Activated T-cell treated with anti-CD3 and anti-CD28 coated beads, Interleukin-2, amount 50 U/mL, for 1 hour (primary cell): ENCODE measurements at regions not wholly inside any gene's neighbourhood (a gene's known extent, or its start where the extent isn't known, plus 50 kb on each side); places are given as distances from the start of the nearest gene placed in this dataset.

Experiments
- DNase-seq: peaks from one replicate; pipeline ENCODE4 v3.0.0-alpha.2; 2020

DNA sequence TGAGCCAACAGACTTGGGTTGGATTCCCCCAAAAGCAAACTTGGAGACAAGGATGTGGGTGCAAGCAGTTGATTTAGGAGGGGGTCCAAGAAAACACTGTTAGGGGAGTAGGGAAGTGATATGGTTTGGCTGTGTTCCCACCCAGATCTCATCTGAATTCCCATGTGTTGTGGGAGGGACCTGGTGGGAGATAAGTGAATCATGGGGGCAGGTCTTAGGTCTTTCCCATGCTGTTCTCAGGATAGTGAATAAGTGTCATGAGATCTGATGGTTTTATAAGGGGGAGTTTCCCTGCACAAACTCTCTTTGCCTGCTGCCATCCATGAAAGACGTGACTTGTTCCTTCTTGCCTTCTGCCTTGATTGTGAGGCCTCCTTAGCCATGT is 542.6 kb downstream of the DHX35 start:
- DNase-seq: no peak

DNA sequence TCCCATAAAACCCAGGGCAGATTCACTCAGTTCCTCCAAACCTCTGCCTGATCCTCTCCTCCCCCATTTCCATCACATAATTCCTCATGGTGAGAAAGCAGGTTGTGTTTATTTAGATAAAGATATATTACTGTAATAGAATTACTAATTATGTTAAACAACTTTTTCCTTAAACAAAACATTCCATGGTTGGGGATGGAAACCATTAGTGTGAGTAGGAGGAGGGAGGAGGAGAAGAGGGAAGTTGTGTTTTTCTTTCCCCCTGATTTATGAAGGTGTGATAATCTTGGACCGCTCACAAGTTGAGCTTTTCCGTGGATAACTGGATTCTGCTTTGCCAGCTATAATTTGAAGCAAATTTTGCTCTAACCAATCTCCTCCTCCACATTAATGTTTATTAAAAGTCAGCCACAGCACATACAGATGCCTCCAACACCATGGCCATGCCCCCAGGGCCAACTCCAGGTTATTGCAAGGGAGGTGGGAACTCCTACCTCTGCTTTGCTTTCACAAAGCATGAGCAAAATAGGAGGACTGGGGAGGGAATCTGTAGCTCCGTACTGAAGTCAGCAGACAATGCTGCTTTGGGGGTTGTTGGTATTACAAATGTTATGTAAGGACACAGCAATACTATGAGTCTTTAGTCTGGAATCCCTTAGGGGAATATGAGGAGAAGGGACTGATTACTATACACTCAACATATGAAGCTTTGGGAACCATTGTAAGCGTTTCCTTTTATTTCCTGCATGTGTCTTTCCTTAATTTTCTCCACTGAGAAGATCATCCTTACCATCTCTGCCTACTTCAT is 542.0 kb downstream of the DHX35 start:
- DNase-seq: no peak

DNA sequence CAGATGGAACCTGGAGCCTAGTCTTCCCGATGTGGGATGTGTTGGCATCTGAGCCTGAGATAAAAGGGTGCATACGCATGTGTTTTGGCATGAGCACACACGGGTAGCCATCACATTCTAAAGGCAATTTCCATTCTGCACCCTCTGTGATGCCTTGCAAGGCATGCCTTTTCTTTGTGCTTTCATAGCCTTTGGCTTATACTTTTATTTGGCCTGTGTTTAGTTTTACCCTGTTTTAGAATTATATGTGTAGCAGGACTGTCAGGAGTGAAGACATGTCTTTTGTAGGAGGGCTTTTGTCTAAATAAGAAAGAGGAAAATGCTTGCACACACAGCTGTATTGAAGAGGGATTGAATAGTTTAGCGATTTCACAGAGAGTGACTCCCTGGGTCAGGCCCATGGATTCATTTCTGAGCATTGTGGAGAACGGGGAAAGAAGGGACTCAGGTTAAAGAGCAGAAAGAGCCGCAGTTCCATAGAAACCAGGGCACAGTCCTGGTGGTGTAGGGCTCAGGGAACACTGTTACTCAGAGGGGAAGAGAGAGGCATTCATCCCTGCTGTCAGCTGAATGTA is 530.2 kb downstream of the DHX35 start:
- no peak for DNase-seq

DNA sequence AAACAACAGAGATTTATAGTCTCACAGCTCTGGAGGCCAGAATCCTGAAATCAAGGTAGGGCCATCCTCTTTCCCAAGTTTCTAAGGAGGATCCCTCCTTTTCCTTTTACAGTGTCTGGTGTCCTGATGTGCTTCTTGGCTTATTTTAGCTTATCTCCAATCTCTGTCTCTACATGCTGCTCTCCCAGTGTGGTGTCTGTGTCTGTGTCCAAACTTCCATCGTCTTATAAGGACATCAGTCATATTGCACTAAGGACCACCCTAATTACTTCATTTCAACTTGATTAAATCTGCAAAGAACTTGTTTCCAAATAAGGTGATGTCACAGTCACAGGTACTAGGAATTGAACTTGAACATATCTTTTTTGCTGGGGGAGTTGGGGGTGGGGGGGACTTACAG is 529.6 kb downstream of the DHX35 start:
- no peak for DNase-seq

DNA sequence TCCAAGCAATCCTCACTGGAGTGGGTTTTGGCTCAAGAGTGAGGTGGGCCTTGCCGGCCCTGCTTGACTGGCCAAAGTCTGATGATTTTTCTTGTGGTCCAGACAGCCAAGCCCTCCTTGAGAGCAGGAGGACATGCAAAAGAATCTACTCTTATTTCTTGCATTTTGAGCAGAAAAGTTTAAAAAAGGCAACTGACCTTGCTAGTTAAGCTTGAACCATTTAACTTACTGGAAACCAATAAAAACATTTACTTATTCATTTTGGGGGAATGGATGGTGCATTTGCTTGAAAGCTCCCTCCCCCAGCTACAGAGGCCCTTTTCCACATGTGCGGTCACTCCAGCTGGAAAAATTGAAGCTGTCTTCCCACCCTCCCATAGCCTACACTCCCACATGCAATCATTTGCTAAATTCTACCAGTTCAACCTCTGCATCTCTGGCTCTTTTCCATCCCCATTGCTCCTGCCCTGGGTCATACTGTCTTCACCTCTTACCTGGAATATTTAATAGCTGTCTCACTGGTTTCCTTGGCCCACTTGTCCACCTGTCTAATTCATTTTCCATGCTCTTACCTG is 527.9 kb downstream of the DHX35 start:
- no peak for DNase-seq

DNA sequence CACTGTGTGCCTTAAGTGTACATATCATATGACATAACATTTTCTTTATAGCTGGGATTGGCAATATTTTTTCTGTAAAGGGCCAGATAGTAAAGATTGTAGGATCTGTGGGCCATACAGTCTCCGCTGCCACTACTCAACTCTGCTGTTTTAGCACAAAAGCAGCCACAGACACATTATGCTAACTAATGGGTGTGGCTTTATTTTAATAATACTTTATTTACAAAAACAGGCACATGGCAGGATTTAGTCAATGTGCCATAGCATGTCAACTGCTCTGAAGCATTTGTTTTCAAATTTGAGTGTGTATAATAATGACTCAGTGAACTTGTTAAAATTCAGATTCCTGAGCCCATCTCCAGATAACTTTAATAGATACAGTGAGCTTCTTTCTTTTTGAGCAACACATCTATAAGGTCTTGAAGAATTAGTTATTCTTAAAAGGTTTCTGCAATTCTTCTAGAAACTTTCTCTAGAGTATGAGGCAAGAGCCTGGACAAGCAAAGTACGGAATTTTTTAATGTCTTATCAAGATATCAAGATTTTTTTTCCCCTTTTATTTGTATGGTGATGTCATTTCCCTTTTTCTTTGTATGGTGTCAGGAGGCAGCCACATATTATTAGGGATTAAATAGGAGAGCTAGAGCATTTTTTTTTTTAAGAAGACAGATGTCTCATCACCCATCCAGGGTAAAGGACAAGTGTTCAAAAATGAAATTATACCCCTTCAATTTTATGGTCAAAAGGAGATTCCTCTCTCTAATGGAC is 518.3 kb downstream of the DHX35 start:
- no peak for DNase-seq

DNA sequence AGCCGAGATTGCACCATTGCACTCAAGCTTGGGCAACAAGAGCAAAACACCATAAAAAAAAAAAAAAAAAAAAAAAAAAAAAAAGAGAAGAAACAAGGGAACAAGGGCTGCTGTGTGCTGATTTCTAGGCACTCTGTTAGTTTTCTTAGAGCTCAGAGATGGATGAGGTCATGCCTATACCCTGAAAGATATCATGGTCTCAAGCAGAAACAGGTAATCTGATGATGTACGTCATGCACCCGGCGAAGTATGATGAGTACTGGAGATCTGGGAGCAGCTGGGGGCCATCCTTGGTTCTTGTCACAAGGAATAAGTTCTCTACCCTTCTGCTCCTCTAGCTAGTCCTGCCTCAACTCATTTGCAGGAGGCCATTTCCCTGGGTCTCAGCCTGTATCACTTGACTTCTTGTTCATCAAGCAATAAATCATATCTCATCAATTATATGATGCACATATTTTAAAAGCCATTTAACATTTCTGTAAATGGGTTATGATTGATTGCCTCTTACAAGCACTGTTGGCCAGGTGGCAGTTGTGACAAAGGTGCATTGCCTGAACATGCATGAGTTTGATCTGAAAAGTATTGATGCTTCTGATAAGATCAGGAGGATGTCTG is 517.2 kb downstream of the DHX35 start:
- no peak for DNase-seq

DNA sequence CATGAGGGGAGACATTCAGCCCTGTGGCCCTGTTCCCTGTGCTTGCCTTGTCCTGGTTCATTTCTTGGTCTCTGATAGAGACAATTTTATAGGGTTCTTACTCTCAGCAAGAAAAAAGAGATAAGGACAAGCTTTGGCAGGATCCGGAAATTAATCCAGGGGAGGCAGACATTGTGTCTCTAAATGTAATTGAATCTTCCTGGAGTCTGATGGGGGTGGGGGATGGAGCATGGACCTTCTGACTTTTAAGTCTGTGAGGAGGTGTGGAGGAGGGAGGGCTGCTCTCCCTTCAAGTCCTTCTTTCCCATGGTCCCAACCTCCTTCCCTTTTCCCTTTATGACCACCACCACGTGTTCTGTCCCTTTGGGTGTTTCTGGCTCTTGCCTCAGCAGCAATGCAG is 512.7 kb downstream of the DHX35 start:
- no peak for DNase-seq

DNA sequence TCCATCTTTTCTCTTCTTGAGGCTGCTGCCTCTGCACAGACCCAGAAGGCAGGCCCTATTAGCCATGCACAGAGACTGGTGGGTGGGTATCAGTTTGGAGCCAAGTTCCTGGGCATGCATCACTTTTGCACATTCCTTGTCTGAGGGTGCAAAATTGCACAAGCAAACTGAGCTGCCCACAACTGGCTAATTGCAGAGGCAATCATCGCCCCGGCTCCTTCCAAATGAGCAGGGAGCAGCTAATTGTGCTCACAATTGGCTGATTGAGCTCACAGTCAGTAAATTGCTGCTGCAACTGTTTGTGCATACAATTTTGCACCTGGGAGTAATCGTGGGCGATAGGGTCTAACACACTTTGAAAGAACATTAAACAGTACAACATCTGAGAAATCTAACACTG is 511.4 kb downstream of the DHX35 start:
- no peak for DNase-seq

DNA sequence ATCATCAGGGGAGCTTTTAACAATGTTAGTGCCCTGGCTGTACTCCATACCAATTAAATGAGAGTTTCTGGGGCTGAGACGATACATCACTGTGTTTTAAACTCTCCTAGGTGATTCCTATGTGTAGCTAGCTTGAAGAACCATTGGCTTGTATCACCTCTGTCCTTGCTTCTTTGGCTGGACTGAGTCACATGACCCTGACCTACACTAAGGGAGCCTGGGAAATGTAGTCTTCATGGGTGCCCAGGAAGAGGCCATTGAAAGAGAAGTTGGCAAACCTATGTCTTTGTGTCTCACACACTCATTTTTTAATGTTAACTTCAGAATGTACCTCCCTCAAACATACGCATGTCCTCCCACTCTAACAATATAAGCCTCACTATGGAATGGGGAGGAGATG is 506.6 kb downstream of the DHX35 start:
- DNase-seq: no peak

DNA sequence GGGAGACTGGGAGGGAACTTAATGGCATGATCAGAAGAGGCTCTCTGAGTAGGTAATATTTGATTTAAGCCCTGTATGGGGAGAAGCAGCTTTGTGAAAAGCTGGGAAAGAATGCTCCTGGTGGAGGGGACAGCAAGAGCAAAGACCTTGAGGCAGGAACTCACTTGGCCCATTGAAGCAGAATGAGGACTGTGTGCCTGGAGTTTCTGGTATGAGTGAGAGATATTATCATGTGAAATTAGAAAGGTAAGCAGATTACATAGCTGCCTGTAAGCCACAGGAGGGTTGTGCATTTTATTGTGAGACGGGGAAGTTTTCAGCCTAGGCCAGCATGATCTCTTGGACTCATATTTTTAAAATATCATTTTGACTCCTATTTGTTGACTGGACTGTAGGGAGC is 502.1 kb downstream of the DHX35 start:
- DNase-seq: no peak

DNA sequence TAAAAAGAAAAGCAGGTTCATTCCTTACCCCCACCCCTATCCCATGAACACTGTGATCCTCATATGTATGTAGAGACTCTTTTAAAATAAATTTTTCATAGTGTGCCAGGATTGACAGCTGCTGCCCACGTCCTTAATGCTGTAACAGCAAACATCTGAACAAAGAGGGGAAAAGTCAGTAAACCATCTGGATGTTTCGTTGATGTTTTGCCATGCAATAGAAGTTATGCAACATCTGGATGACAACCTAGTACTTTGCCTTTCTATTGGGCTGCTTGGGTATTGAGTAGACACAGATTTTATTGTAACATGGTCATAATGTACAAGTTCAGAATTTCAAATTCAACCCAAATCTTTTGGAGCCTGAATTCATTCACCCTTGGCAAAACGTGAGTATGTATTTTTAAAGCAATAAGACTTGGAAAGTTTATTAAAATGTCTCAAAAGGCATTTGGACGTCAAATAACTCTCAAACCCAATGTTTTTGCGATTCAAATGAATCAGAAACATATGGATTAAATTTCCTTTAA is 500.3 kb downstream of the DHX35 start:
- DNase-seq: no peak

DNA sequence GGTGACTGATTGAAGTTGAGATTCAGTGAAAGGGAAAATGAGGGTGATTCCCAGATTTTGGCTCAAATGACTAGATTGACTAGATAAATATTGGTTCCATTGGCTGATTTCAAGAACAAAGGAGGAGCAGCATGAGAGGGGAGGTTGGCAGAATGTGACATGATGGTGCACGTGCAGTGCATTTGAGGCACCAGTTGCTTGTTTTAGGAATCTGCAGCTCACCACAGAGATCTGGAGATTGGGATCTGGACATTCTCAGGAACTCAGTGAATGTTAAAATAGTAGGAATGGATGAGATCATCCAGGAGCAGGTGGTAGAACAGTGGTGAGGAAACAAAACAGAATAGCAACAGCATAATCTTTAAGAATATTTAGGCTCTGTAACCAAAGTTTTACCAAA is 496.3 kb downstream of the DHX35 start:
- no peak for DNase-seq

DNA sequence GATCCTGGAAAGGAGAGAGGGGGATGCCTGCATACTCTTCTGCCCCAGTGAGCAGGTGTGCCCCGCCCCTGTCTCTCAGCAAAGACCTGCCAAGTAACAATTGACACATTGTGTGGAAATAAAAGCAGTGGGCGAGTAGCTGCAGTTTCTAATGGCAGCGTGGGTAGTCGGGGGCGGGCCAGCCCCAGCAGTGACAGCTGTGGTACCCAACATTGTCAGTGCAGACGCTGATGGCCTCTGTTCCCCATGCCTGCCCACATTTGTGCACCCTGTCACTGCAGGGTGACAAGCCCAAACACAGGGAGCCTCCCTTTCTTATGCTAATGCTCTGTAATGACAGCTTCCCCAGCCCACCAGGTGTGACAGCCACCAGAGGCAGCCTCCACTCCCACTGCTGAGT is 491.7 kb downstream of the DHX35 start:
- no peak for DNase-seq

DNA sequence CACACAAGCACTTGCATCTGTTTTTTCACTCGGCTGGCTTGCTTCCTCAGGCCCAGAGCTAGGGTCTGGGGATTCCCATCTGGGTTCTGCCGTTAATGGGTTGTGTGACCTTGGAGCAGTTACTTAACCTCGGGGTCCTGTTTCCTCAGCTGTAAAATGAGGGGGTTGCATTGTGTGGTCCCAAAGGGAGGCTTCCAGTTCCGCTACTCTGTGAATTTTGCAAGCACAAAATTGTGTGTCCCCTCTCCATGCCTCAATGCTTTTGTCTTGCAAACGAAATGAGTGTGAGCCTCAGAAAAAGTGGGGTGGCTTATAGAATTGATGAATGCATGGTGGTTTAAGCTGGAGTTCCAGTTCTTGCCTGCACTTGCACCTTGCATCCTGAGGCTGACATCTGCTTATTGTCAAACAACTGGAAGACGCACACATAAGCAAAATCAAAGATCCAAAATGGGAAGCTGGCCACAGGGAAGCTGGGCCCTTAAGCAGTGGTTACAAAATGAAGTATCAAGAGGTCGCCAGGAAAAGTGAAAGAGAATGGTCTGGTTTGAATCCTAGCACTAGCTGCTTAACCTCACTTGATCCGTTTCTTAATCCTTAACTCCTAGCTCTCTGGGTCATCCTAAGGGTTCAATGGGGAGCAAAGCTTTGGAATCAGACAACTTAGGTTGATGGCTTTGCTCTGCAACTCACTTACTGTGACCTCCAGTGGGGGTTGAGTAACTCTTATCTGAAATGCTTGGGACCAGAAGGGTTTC is 490.6 kb downstream of the DHX35 start:
- DNase-seq: no peak

DNA sequence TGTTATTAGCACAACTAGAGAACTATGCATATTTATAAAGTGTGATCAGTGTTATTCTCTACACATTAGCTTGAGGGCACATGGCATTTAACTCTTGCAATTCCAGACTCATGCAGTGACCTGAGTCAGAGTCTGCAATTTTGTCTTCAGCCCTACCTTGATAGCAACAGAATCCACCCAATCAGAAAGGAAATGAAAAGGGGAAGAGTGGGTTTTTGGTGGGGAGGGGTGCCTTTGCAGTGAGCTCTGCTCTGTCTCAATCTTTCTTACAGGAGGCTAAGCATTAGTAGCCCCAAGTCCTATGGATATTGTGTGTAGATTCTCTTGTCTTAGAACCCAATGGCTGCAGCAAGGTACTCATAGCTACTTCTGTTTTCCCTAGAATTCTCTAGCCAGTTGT is 489.2 kb downstream of the DHX35 start:
- no peak for DNase-seq

DNA sequence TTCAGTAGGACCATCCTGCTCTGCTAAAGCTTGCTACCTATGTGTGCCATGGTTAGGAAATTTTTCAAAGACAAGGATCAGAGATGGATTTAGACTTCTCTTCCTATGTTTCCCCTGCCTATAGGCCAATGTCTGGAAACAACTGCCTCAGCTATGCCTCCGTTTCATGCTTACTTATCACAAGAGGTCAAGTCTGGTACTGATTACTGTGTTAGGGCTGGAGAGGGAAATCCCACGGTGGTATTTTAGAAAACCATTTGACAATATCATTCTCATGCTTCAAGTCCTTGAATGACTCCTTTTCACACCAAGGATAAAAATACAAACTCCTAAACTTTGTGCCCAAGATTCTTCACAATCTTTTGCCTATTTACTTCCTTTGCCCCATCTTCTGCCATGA is 484.3 kb downstream of the DHX35 start:
- no peak for DNase-seq

DNA sequence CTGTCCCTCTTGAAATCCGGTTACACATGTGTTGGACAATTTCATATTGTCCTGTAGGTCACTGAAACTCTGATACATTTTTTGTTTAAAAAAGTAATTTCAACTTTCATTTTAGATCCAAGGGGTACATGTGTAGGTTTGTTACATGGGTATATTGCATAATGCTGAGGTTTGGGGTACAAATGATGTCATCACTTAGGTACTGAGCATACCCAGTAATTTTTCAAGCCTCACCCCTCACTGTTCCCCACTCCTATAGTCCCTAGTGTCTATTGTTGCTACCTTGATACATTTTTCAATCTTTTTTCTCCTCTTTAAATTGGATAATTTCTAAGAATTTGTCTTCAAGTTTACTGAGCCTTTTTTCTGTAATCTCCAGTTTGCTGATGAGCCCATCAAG is 483.0 kb downstream of the DHX35 start:
- DNase-seq: no peak

DNA sequence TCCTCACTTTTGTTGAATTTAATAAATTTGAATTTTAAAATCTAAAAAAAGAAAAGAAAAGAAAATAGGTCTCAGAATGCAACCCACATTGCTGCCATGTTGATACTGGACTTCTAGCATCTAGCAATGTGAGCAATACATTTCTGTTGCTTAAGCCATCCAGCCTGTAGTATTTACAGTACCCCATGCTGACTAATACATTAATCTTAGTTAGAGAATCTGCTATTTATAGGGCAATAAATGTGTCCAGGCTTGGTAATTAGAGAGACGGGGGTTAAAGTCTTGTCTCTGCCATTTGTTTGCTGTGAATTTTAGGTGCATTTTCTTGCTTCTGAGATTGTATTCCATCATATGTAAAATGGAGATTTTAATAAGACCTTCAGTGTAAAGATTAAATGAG is 471.3 kb downstream of the DHX35 start:
- DNase-seq: no peak

DNA sequence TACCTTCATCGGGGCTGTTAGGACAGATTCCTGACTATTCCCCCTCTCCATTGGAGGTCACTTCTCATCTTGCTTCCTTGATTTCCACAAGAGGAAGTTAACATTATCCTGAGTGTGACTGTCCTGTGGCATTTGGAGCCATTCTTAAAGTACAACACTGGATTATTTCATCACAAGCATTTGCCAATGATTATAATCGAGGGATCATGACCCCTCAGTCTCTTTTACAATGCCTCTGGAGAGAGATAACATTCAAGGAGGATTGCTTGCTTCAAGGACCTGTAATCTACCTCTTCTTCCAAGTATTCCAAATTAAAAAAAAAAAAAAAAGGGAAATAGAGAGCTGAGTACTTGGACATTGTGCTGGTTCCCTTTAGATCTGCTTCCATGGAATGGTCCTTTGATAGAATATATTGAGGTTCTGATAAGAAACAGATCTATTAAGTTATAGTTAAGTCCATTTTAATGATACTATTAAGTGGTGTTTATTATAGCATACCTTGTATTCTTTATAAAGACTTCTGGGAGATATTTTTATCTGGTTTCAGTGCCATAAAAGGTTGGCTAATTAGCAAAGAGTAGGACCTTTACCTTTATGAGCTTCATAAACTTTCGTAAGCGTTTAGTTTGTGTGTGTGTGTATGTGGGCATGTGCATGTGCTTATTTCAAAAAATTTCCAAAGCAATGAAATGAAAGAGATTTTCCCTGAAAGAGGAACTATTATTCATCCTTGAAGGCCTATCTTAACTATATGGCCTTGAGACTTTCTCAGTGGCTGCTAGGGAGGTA is 469.1 kb downstream of the DHX35 start:
- DNase-seq: no peak

DNA sequence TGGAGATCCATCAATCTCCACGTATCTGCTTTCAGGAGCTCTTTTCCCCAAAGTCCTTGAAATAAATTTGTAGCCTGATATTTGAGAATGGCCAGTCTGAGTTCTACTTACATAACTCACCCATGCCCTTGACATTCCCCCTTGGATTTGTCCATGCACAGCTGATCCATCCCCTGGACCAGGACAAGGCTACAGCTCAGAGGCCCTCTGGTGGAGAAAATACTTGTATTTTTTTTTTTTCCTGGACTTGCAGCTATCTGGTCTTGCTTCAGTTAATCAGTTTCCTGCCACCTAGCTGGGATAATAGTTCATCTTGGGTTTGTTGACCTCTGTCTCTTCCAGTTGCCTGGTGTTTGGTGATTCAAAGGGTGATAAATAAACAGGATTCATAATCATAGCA is 467.6 kb downstream of the DHX35 start:
- no peak for DNase-seq
